ENCODE measurements at regions not wholly inside any gene's neighbourhood (a gene's known extent, or its start where the extent isn't known, plus 50 kb on each side); places are given as distances from the start of the nearest gene placed in this dataset.
A peak's percentile ranks its signal among the peaks of the same experiment; 100 is the strongest.

GRCh38 chr6:163712981-163713380, 298.5 kb downstream of the QKI start:
- Histone ChIP-seq H3K36me3 (no peaks in the 10 kb centered on the region), H3K4me1 (no peaks in the 10 kb centered on the region), H3K27ac (no peak overlapping the region), H3K27me3 (no peaks in the 10 kb centered on the region), H3K4me3 (no peak overlapping the region), H3K9me3 (no peaks in the 10 kb centered on the region)
- intact Hi-C loops (cut with DNase I) = no loop called here
- no peak for DNase-seq
- no peak for TF ChIP-seq POLR2A (IDR thresholded peaks at IDR 0.05)
- TF ChIP-seq, protein P1, sequence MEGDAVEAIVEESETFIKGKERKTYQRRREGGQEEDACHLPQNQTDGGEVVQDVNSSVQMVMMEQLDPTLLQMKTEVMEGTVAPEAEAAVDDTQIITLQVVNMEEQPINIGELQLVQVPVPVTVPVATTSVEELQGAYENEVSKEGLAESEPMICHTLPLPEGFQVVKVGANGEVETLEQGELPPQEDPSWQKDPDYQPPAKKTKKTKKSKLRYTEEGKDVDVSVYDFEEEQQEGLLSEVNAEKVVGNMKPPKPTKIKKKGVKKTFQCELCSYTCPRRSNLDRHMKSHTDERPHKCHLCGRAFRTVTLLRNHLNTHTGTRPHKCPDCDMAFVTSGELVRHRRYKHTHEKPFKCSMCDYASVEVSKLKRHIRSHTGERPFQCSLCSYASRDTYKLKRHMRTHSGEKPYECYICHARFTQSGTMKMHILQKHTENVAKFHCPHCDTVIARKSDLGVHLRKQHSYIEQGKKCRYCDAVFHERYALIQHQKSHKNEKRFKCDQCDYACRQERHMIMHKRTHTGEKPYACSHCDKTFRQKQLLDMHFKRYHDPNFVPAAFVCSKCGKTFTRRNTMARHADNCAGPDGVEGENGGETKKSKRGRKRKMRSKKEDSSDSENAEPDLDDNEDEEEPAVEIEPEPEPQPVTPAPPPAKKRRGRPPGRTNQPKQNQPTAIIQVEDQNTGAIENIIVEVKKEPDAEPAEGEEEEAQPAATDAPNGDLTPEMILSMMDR (IDR thresholded peaks at IDR 0.05) = no peak
- 64% methylated on average over 4 of the region's 8 CpGs for WGBS (ENCODE audit: insufficient coverage, low coverage, low lambda C conversion rate, missing lambda C conversion rate)
- no peak for ATAC-seq

DNA sequence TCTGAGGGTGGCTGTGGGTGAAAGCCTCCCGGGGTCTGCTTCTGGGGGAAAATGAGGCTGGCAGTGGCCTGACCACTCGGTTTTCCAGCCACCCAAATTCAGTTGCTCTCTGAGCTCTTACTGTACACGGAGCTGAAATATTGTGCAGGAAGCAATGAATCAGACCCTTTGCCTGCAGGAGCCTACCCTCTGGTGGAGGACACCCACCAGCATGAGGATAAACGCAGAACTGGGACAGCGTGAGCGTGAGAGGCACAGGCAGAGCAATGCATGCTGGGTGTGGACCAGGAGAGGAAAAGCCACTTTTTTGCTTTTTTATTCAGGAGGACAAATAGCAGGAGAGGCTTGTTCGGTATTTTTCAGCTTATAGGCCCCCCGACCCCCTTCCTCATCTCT, 298.0 kb downstream of the QKI start:
- TF ChIP-seq, protein P1 (IDR thresholded peaks at IDR 0.05) = no peak
- TF ChIP-seq POLR2A (IDR thresholded peaks at IDR 0.05) = no peak
- intact Hi-C loops (cut with DNase I) = no loop called here
- ATAC-seq = no peak
- H3K4me3 ChIP-seq = no peak overlapping the region
- 76% methylated on average over 5 of the region's 8 CpGs for WGBS (ENCODE audit: insufficient coverage, low coverage, low lambda C conversion rate, missing lambda C conversion rate)
- H3K9me3 ChIP-seq = no peaks in the 10 kb centered on the region
- no peaks in the 10 kb centered on the region for H3K27me3 ChIP-seq
- H3K27ac ChIP-seq = no peak overlapping the region
- no peaks in the 10 kb centered on the region for H3K4me1 ChIP-seq
- no peaks in the 10 kb centered on the region for H3K36me3 ChIP-seq
- no peak for DNase-seq

GRCh38 chr6:163711615-163712565, 297.4 kb downstream of the QKI start:
- Histone ChIP-seq H3K4me3 (no peak overlapping the region), H3K27me3 (no peaks in the 10 kb centered on the region), H3K27ac (no peak overlapping the region), H3K36me3 (no peaks in the 10 kb centered on the region), H3K4me1 (no peaks in the 10 kb centered on the region), H3K9me3 (no peaks in the 10 kb centered on the region)
- TF ChIP-seq, protein P1 (IDR thresholded peaks at IDR 0.05) = peak in 1 of 4 donors; percentile 12
- TF ChIP-seq POLR2A (IDR thresholded peaks at IDR 0.05) = no peak
- 58% methylated on average over 12 of the region's 24 CpGs for WGBS (ENCODE audit: insufficient coverage, low coverage, low lambda C conversion rate, missing lambda C conversion rate)
- ATAC-seq (peak; percentile 27 to 58 (median 48)), DNase-seq (peak in 1 of 3 donors; percentile 41)
- intact Hi-C loops (cut with DNase I) = no loop called here

DNA sequence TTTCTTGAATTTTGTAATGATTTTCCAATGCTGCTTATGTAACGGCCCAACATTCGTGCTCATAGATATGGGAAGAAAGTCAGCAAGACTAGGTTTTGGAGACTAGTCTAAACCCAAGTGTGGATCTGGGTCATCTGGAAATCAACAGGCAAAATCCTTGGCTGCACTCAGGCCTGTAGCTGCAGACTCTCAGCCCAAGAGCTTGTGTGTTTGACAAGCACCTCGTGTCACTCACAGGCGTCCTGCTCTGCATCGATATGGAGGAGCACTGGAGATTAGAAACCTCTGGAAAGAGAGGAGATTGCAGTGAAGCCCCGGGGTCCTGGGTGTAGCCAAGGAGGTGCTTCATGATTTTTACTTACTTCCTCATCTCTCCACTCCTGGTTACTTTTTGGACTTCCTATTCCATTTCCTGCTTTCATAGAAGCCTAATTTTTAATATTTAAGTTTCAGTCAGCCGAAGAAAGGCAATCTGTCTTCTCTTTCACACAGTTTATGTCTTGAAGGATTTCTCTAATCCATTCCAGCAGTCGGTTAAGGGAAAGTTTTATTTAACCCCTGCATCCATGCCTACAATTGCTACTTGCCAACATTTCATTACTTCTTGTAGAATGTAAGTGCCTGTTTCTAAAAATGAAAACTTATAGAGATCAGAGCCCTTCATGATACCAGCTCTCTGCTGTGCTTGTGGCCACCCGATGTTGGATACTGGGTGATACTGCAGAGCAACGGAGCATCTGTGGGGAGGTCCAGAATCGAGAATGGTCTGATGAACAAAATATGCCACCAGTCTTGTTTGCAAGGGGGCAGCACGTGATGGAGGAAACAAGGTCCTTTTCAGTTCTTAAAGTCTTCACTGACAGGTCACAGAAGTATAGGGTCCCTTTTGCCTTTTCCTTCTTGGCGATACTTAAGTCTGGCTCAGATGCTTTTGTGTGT, 296.3 kb downstream of the QKI start:
- H3K27ac ChIP-seq = no peak overlapping the region
- no peak for TF ChIP-seq POLR2A (IDR thresholded peaks at IDR 0.05)
- TF ChIP-seq, protein P1 (IDR thresholded peaks at IDR 0.05) = no peak
- no peaks in the 10 kb centered on the region for H3K27me3 ChIP-seq
- ATAC-seq = no peak
- WGBS (ENCODE audit: insufficient coverage, low coverage, low lambda C conversion rate, missing lambda C conversion rate) = 66% methylated on average over 10 of the region's 13 CpGs
- H3K4me3 ChIP-seq = no peak overlapping the region
- no peaks in the 10 kb centered on the region for H3K9me3 ChIP-seq
- H3K4me1 ChIP-seq = no peaks in the 10 kb centered on the region
- DNase-seq = no peak
- H3K36me3 ChIP-seq = no peaks in the 10 kb centered on the region
- intact Hi-C loops (cut with DNase I) = no loop called here
